SU-DHL-6 (cell line): ENCODE measurements at regions not wholly inside any gene's neighbourhood (a gene's known extent, or its start where the extent isn't known, plus 50 kb on each side); places are given as distances from the start of the nearest gene placed in this dataset.

Experiments
- H2AFZ ChIP-seq: fragments of 200-600 bp; sonication (generic); 2 replicates; pipeline ENCODE4 v1.6.1; 2014; ENCODE audit warnings: low read depth, mild to moderate bottlenecking, moderate library complexity, mixed read lengths, antibody characterized with exemption, low read length; ENCODE audit not compliant: severe bottlenecking
- H3F3A ChIP-seq: fragments of 200-600 bp; shearing (Covaris generic); 2 replicates; pipeline ENCODE4 v1.6.0; 2016; ENCODE audit warnings: antibody characterized with exemption, mild to moderate bottlenecking; ENCODE audit not compliant: insufficient read depth
- H3K27ac ChIP-seq: fragments of 200-600 bp; sonication (generic); 2 replicates; pipeline ENCODE4 v1.5.1; 2016; ENCODE audit warnings: low read depth, mild to moderate bottlenecking, low read length, moderate library complexity, mixed read lengths
- H3K27me3 ChIP-seq: fragments of 200-600 bp; sonication (generic), shearing (Covaris generic); 2 replicates; pipeline ENCODE4 v1.6.0; 2014; ENCODE audit warnings: mild to moderate bottlenecking, low read length
- H3K36me3 ChIP-seq: fragments of 200-600 bp; sonication (generic); 2 replicates; pipeline ENCODE4 v1.6.1; 2014; ENCODE audit warnings: mild to moderate bottlenecking, low read length, mixed read lengths
- H3K4me2 ChIP-seq: fragments of 300-600, 200-600 bp; shearing (Covaris generic), sonication (generic); 2 replicates; pipeline ENCODE4 v1.6.0; 2014; ENCODE audit warnings: low read length, low read depth, mild to moderate bottlenecking; ENCODE audit not compliant: poor library complexity, severe bottlenecking
- H3K4me3 ChIP-seq: fragments of 200-600 bp; sonication (generic); 2 replicates; pipeline ENCODE4 v1.5.1; 2014; ENCODE audit warnings: antibody characterized with exemption, low read length, mild to moderate bottlenecking, mixed read lengths; ENCODE audit not compliant: insufficient read depth, poor library complexity, severe bottlenecking
- H3K79me2 ChIP-seq: fragments of 200-600 bp; sonication (generic); 2 replicates; pipeline ENCODE4 v1.6.1; 2014; ENCODE audit warnings: mild to moderate bottlenecking, low read length, moderate library complexity; ENCODE audit not compliant: insufficient read depth
- H3K9ac ChIP-seq: fragments of 200-600 bp; sonication (generic); 2 replicates; pipeline ENCODE4 v1.7.0; 2014; ENCODE audit warnings: mild to moderate bottlenecking, low read length
- H3K9me2 ChIP-seq: fragments of 200-600 bp; sonication (generic); replicated peaks from 2 replicates; pipeline ENCODE4 v1.6.1; 2014; ENCODE audit warnings: low read length; ENCODE audit not compliant: insufficient read depth
- H3K9me3 ChIP-seq: fragments of 200-600 bp; sonication (generic); 2 replicates; pipeline ENCODE4 v1.6.1; 2014; ENCODE audit warnings: low read length, mixed read lengths; ENCODE audit not compliant: insufficient read depth
- H4K20me1 ChIP-seq: fragments of 200-600 bp; sonication (generic); 2 replicates; pipeline ENCODE4 v1.6.1; 2014; ENCODE audit warnings: low read depth, mild to moderate bottlenecking, antibody characterized with exemption, low read length, moderate library complexity, mixed read lengths
- EZH2phosphoT487 ChIP-seq: fragments of 200-600 bp; sonication (generic), shearing (Covaris generic); conservative IDR thresholded peaks from 2 replicates; pipeline ENCODE4 v1.6.1; 2018; ENCODE audit warnings: mild to moderate bottlenecking, antibody characterized with exemption, low read length, moderate library complexity, mixed read lengths
- TF ChIP-seq, protein P1 (sequence below): fragments of 200-600 bp; sonication (generic); IDR thresholded peaks from one replicate; pipeline ENCODE4 v1.5.1; 2017; ENCODE audit warnings: antibody characterized with exemption, mild to moderate bottlenecking, low read length, moderate library complexity; ENCODE audit not compliant: insufficient read depth, poor library complexity, severe bottlenecking

GRCh38 chr1:5432436-5432835, 559.8 kb downstream of the NPHP4 start:
- H3K36me3 ChIP-seq: no peaks in the 10 kb centered on the region
- H2AFZ ChIP-seq: no peak overlapping the region
- no peak overlapping the region for H3K9ac ChIP-seq
- no peaks in the 10 kb centered on the region for H3K9me3 ChIP-seq
- no peaks in the 10 kb centered on the region for H4K20me1 ChIP-seq
- no peaks in the 10 kb centered on the region for H3K9me2 ChIP-seq
- TF ChIP-seq, protein P1, sequence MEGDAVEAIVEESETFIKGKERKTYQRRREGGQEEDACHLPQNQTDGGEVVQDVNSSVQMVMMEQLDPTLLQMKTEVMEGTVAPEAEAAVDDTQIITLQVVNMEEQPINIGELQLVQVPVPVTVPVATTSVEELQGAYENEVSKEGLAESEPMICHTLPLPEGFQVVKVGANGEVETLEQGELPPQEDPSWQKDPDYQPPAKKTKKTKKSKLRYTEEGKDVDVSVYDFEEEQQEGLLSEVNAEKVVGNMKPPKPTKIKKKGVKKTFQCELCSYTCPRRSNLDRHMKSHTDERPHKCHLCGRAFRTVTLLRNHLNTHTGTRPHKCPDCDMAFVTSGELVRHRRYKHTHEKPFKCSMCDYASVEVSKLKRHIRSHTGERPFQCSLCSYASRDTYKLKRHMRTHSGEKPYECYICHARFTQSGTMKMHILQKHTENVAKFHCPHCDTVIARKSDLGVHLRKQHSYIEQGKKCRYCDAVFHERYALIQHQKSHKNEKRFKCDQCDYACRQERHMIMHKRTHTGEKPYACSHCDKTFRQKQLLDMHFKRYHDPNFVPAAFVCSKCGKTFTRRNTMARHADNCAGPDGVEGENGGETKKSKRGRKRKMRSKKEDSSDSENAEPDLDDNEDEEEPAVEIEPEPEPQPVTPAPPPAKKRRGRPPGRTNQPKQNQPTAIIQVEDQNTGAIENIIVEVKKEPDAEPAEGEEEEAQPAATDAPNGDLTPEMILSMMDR: no peak
- no peak for TF ChIP-seq EZH2phosphoT487
- no peaks in the 10 kb centered on the region for H3F3A ChIP-seq
- no peaks in the 10 kb centered on the region for H3K79me2 ChIP-seq
- no peak overlapping the region for H3K27ac ChIP-seq
- H3K4me3 ChIP-seq: no peak overlapping the region
- H3K4me2 ChIP-seq: no peak overlapping the region
- H3K27me3 ChIP-seq: no peaks in the 10 kb centered on the region

GRCh38 chr1:5430911-5431697, 561.1 kb downstream of the NPHP4 start:
- H3K27ac ChIP-seq: no peak overlapping the region
- no peaks in the 10 kb centered on the region for H4K20me1 ChIP-seq
- H3K9me2 ChIP-seq: no peaks in the 10 kb centered on the region
- no peak overlapping the region for H3K4me3 ChIP-seq
- H3K79me2 ChIP-seq: no peaks in the 10 kb centered on the region
- no peak overlapping the region for H3K9ac ChIP-seq
- H2AFZ ChIP-seq: no peak overlapping the region
- TF ChIP-seq EZH2phosphoT487: no peak
- TF ChIP-seq, protein P1: no peak
- no peaks in the 10 kb centered on the region for H3K36me3 ChIP-seq
- H3K9me3 ChIP-seq: no peaks in the 10 kb centered on the region
- no peaks in the 10 kb centered on the region for H3F3A ChIP-seq
- H3K4me2 ChIP-seq: no peak overlapping the region
- H3K27me3 ChIP-seq: no peaks in the 10 kb centered on the region

GRCh38 chr1:5430136-5430535, 562.1 kb downstream of the NPHP4 start:
- TF ChIP-seq, protein P1: no peak
- no peak for TF ChIP-seq EZH2phosphoT487
- no peaks in the 10 kb centered on the region for H3K9me3 ChIP-seq
- H2AFZ ChIP-seq: no peak overlapping the region
- H4K20me1 ChIP-seq: no peaks in the 10 kb centered on the region
- H3K4me2 ChIP-seq: no peak overlapping the region
- no peak overlapping the region for H3K9ac ChIP-seq
- no peaks in the 10 kb centered on the region for H3K9me2 ChIP-seq
- no peak overlapping the region for H3K4me3 ChIP-seq
- H3F3A ChIP-seq: no peaks in the 10 kb centered on the region
- H3K27me3 ChIP-seq: no peaks in the 10 kb centered on the region
- no peaks in the 10 kb centered on the region for H3K79me2 ChIP-seq
- H3K36me3 ChIP-seq: no peaks in the 10 kb centered on the region
- no peak overlapping the region for H3K27ac ChIP-seq
